MM.1S (cell line): ENCODE measurements at regions not wholly inside any gene's neighbourhood (a gene's known extent, or its start where the extent isn't known, plus 50 kb on each side); places are given as distances from the start of the nearest gene placed in this dataset.

Experiments used
- DNase-seq: peaks from one replicate; pipeline ENCODE4 v3.0.0-alpha.2; 2015
- H2AFZ ChIP-seq: fragments of 300-600 bp; sonication (generic); 2 replicates; pipeline ENCODE4 v1.6.0; 2016; ENCODE audit warnings: antibody characterized with exemption, low read length
- H3F3A ChIP-seq: fragments of 300-600 bp; sonication (generic); 2 replicates; pipeline ENCODE4 v1.6.1; 2016; ENCODE audit warnings: mild to moderate bottlenecking, antibody characterized with exemption, low read length, moderate library complexity, mixed read lengths; ENCODE audit not compliant: insufficient read depth
- H3K27ac ChIP-seq: fragments of 300-600 bp; sonication (generic); 2 replicates; pipeline ENCODE4 v1.5.1; 2016; ENCODE audit warnings: mild to moderate bottlenecking, low read length
- H3K27me3 ChIP-seq: fragments of 300-600 bp; sonication (generic); replicated peaks from 2 replicates; pipeline ENCODE4 v1.6.0; 2016; ENCODE audit warnings: low read length; ENCODE audit not compliant: insufficient read depth
- H3K36me3 ChIP-seq: fragments of 300-600 bp; sonication (generic); replicated peaks from 2 replicates; pipeline ENCODE4 v1.6.1; 2016; ENCODE audit warnings: mild to moderate bottlenecking, low read length, mixed read lengths; ENCODE audit not compliant: insufficient read depth
- H3K4me1 ChIP-seq: fragments of 300-600 bp; sonication (generic); 2 replicates; pipeline ENCODE4 v1.6.1; 2016; ENCODE audit warnings: low read length, mixed read lengths
- H3K4me2 ChIP-seq: fragments of 300-600 bp; sonication (generic); 2 replicates; pipeline ENCODE4 v1.6.0; 2016; ENCODE audit warnings: low read depth, low read length
- H3K4me3 ChIP-seq: fragments of 300-600 bp; sonication (generic); 2 replicates; pipeline ENCODE4 v1.5.1; 2016; ENCODE audit warnings: low read length, mixed read lengths
- H3K79me2 ChIP-seq: fragments of 300-600 bp; sonication (generic); 2 replicates; pipeline ENCODE4 v1.6.1; 2016; ENCODE audit warnings: mixed run types, low read length, mixed read lengths
- H3K9ac ChIP-seq: fragments of 300-600 bp; sonication (generic); 2 replicates; pipeline ENCODE4 v1.6.1; 2016; ENCODE audit warnings: low read length, mixed read lengths
- H3K9me2 ChIP-seq: fragments of 300-600 bp; sonication (generic); replicated peaks from 2 replicates; pipeline ENCODE4 v1.6.1; 2016; ENCODE audit warnings: mild to moderate bottlenecking, low read length, mixed read lengths; ENCODE audit not compliant: insufficient read depth
- H3K9me3 ChIP-seq: fragments of 300-600 bp; sonication (generic); replicated peaks from 2 replicates; pipeline ENCODE4 v1.6.1; 2016; ENCODE audit warnings: mild to moderate bottlenecking, low read length, mixed read lengths; ENCODE audit not compliant: insufficient read depth
- H4K20me1 ChIP-seq: fragments of 300-600 bp; sonication (generic); 2 replicates; pipeline ENCODE4 v1.6.1; 2016; ENCODE audit warnings: mild to moderate bottlenecking, low read length, moderate library complexity, mixed read lengths; ENCODE audit not compliant: insufficient read depth
- EZH2 ChIP-seq: fragments of 300-600 bp; sonication (generic); optimal IDR thresholded peaks from 2 replicates; pipeline ENCODE3; 2017; ENCODE audit warnings: low read depth, mild to moderate bottlenecking, antibody characterized with exemption, low read length, mixed read lengths
- EZH2phosphoT487 ChIP-seq: fragments of 300-600 bp; sonication (generic); IDR thresholded peaks from 2 replicates; pipeline ENCODE4 v1.6.1; 2018; ENCODE audit warnings: antibody characterized with exemption, low read length
- TF ChIP-seq, protein P1 (sequence below): fragments of 300-600 bp; sonication (generic); IDR thresholded peaks from 2 replicates; pipeline ENCODE4 v1.5.1; 2016; ENCODE audit warnings: antibody characterized with exemption, low read length, mixed read lengths

GRCh38 chr16:35561346-35561745, 2101.9 kb downstream of the TP53TG3F start:
- no peak overlapping the region for H3K9ac ChIP-seq
- no peak for DNase-seq
- no peaks in the 10 kb centered on the region for H3K9me2 ChIP-seq
- 0 out of 2 replicates have a peak, but pooled peaks cover 10% of the 10 kb centered on the region for H3K4me1 ChIP-seq
- H4K20me1 ChIP-seq: no peaks in the 10 kb centered on the region
- H3K79me2 ChIP-seq: no peaks in the 10 kb centered on the region
- H3F3A ChIP-seq: no peaks in the 10 kb centered on the region
- H3K9me3 ChIP-seq: no peaks in the 10 kb centered on the region
- no peak overlapping the region for H3K27ac ChIP-seq
- H2AFZ ChIP-seq: no peak overlapping the region
- H3K27me3 ChIP-seq: no peaks in the 10 kb centered on the region
- no peak for TF ChIP-seq EZH2
- no peak for TF ChIP-seq EZH2phosphoT487
- TF ChIP-seq, protein P1, sequence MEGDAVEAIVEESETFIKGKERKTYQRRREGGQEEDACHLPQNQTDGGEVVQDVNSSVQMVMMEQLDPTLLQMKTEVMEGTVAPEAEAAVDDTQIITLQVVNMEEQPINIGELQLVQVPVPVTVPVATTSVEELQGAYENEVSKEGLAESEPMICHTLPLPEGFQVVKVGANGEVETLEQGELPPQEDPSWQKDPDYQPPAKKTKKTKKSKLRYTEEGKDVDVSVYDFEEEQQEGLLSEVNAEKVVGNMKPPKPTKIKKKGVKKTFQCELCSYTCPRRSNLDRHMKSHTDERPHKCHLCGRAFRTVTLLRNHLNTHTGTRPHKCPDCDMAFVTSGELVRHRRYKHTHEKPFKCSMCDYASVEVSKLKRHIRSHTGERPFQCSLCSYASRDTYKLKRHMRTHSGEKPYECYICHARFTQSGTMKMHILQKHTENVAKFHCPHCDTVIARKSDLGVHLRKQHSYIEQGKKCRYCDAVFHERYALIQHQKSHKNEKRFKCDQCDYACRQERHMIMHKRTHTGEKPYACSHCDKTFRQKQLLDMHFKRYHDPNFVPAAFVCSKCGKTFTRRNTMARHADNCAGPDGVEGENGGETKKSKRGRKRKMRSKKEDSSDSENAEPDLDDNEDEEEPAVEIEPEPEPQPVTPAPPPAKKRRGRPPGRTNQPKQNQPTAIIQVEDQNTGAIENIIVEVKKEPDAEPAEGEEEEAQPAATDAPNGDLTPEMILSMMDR: no peak
- H3K36me3 ChIP-seq: no peaks in the 10 kb centered on the region
- H3K4me2 ChIP-seq: no peak overlapping the region
- no peak overlapping the region for H3K4me3 ChIP-seq

DNA sequence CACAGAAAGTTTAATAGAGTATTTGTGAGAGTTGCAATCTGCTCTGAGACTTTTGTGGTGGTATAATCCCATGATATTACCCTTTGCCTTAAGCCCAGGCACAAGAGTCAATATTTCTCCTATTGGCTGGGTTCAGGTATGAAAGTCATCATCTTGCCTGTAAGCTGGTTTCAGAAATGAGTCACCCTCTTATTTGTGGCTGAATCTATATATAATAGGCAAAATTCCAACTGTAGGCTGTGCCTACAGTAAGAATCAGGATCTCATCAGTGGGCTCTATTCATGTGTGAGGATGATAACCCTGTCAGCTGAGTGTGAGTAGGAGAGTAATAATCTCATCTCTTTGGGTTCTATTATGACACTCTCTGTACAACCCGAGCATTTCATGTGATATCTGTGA, 2103.1 kb downstream of the TP53TG3F start:
- 0 out of 2 replicates have a peak, but pooled peaks cover 10% of the 10 kb centered on the region for H3K4me1 ChIP-seq
- no peak overlapping the region for H3K9ac ChIP-seq
- no peak overlapping the region for H2AFZ ChIP-seq
- peak; percentile 7 for DNase-seq
- no peak overlapping the region for H3K4me2 ChIP-seq
- H3K79me2 ChIP-seq: no peaks in the 10 kb centered on the region
- H3K9me2 ChIP-seq: no peaks in the 10 kb centered on the region
- no peaks in the 10 kb centered on the region for H3K36me3 ChIP-seq
- no peaks in the 10 kb centered on the region for H3K9me3 ChIP-seq
- H3K4me3 ChIP-seq: no peak overlapping the region
- H3F3A ChIP-seq: no peaks in the 10 kb centered on the region
- TF ChIP-seq EZH2phosphoT487: no peak
- TF ChIP-seq, protein P1: no peak
- no peak for TF ChIP-seq EZH2
- H4K20me1 ChIP-seq: no peaks in the 10 kb centered on the region
- no peaks in the 10 kb centered on the region for H3K27me3 ChIP-seq
- no peak overlapping the region for H3K27ac ChIP-seq

- Histone ChIP-seq H3K27ac (no peak overlapping the region), H3K9ac (no peak overlapping the region), H3F3A (no peaks in the 10 kb centered on the region), H3K4me2 (no peak overlapping the region), H3K79me2 (no peaks in the 10 kb centered on the region), H3K9me3 (no peaks in the 10 kb centered on the region), H3K27me3 (no peaks in the 10 kb centered on the region), H4K20me1 (no peaks in the 10 kb centered on the region), H3K36me3 (no peaks in the 10 kb centered on the region), H3K9me2 (no peaks in the 10 kb centered on the region), H3K4me1 (0 out of 2 replicates have a peak, but pooled peaks cover 10% of the 10 kb centered on the region), H2AFZ (no peak overlapping the region), H3K4me3 (no peak overlapping the region)
- no peak for DNase-seq
- TF ChIP-seq EZH2 (no peak), EZH2phosphoT487 (no peak)
- TF ChIP-seq, protein P1: no peak
Observed at GRCh38 chr16:35562919-35563318, 2103.5 kb downstream of the TP53TG3F start.
